Aorta (tissue), 5 donors: ENCODE measurements at regions not wholly inside any gene's neighbourhood (a gene's known extent, or its start where the extent isn't known, plus 50 kb on each side); places are given as distances from the start of the nearest gene placed in this dataset.
"Not testable (repeated sequence)": the region's sequence is repeated elsewhere in the genome, so short reads cannot be mapped to it uniquely, and the experiment has no call there.

ENCODE experiments used
- ATAC-seq: fragments of 200-7000 bp; cut with Tn5 transposase; one replicate; pipeline ENCODE4 v1.9.1; 2022; ENCODE audit warnings: moderate library complexity; ENCODE audit not compliant: low FRiP score
- DNase-seq, 2 donors: peaks; one replicate each; pipeline ENCODE4 v3.0.0-alpha.2; 2020
- H3K27ac ChIP-seq, 2 donors: one replicate each; pipeline ENCODE4 v1.5.1; 2013; ENCODE audit warnings: low read length in 2 of 2, mild to moderate bottlenecking in 2 of 2, moderate library complexity in 2 of 2, control low read depth in 1 of 2, inconsistent platforms in 1 of 2, low read depth in 1 of 2
- H3K27me3 ChIP-seq, 2 donors: one replicate each; pipeline ENCODE4 v1.6.1; 2013; ENCODE audit warnings: control low read depth in 1 of 2, low read length in 1 of 2, mild to moderate bottlenecking in 1 of 2, moderate library complexity in 1 of 2; ENCODE audit not compliant: insufficient read depth in 2 of 2, control insufficient read depth in 1 of 2
- H3K36me3 ChIP-seq, 2 donors: one replicate each; pipeline ENCODE4 v1.6.1; 2013; ENCODE audit warnings: control low read depth in 1 of 2, low read length in 1 of 2, mild to moderate bottlenecking in 1 of 2; ENCODE audit not compliant: insufficient read depth in 2 of 2, control insufficient read depth in 1 of 2
- H3K4me1 ChIP-seq, 2 donors: one replicate each; pipeline ENCODE4 v1.6.1; 2013; ENCODE audit warnings: low read length in 2 of 2, control low read depth in 1 of 2, mild to moderate bottlenecking in 1 of 2, moderate library complexity in 1 of 2; ENCODE audit not compliant: insufficient read depth in 2 of 2, control insufficient read depth in 1 of 2
- H3K4me3 ChIP-seq, 2 donors: one replicate each; pipeline ENCODE4 v1.5.1; 2013; ENCODE audit warnings: low read length in 2 of 2, control low read depth in 1 of 2, mild to moderate bottlenecking in 1 of 2
- H3K9me3 ChIP-seq: one replicate; pipeline ENCODE4 v1.6.1; 2013; ENCODE audit warnings: mild to moderate bottlenecking, low read length; ENCODE audit not compliant: control insufficient read depth
- WGBS, 2 donors: extraction: QIAGEN DNeasy Blood & Tissue Kit; methylation state at CpG; one replicate each; pipeline ENCODE4 v1.1.7; 2013; 5-methylcytosine and 5-hydroxymethylcytosine counted together
- intact Hi-C, 2 donors: fragments of 100-400 bp; cut with DNase I; formaldehyde crosslinking; loops; one replicate each; pipeline versions ENCODE4 v1.14.2 to v1.15.0; 2022
- donor health status: healthy with polysubstance abuse.
- donor health status: Bipolar disorder and iron deficiency.
- donor health status: DM: no; HTN: no; CAD: no.
- donor health status: DM: no; HTN: no; CAD: no.
- donor health status: DM: yes; HTN: yes; CAD: no.

- Histone ChIP-seq H3K9me3 (no peaks in the 10 kb centered on the region), H3K4me1 (no peaks in the 10 kb centered on the region), H3K36me3 (no peaks in the 10 kb centered on the region), H3K27me3 (no peaks in the 10 kb centered on the region), H3K27ac (no peak overlapping the region), H3K4me3 (no peak overlapping the region)
- ATAC-seq, result no peak
- intact Hi-C loops, result no loop called here
- no peak for DNase-seq
- WGBS, 2 donors, result 96 to 99% methylated on average over 2 of the region's 2 CpGs
Observed at GRCh38 chr15:69613988-69614387, 161.4 kb downstream of the RPLP1 start.

GRCh38 chr15:69615736-69616135 is 163.1 kb downstream of the RPLP1 start:
- DNase-seq (no peak), ATAC-seq (no peak)
- no peaks in the 10 kb centered on the region for H3K9me3 ChIP-seq
- 87 to 95% methylated on average over 5 of the region's 5 CpGs for WGBS, 2 donors
- H3K27me3 ChIP-seq, result no peaks in the 10 kb centered on the region
- H3K4me1 ChIP-seq, result no peaks in the 10 kb centered on the region
- no peaks in the 10 kb centered on the region for H3K36me3 ChIP-seq
- H3K27ac ChIP-seq, result no peak overlapping the region
- H3K4me3 ChIP-seq, result no peak overlapping the region
- intact Hi-C loops, result loop anchor here in 1 of 2 donors (1.0 kb wide), 1 partner anchor 22 kb away; no protein-coding TSS in a partner anchor

GRCh38 chr15:69616558-69616957 is 163.9 kb downstream of the RPLP1 start:
- no peak for DNase-seq

GRCh38 chr15:69617144-69617543 is 164.5 kb downstream of the RPLP1 start:
- ATAC-seq, H3K27me3 ChIP-seq, DNase-seq, H3K4me1 ChIP-seq, H3K27ac ChIP-seq, H3K9me3 ChIP-seq, H3K36me3 ChIP-seq, H3K4me3 ChIP-seq, intact Hi-C loops: not testable (repeated sequence)
- WGBS, 2 donors, result 83 to 85% methylated on average over 3 of the region's 4 CpGs

More at GRCh38 chr15:69616558-69616957, 163.9 kb downstream of the RPLP1 start:
- intact Hi-C loops, result no loop called here
- Histone ChIP-seq H3K9me3 (no peaks in the 10 kb centered on the region), H3K27ac (no peak overlapping the region), H3K36me3 (no peaks in the 10 kb centered on the region), H3K4me3 (no peak overlapping the region), H3K27me3 (no peaks in the 10 kb centered on the region), H3K4me1 (no peaks in the 10 kb centered on the region)
- no peak for ATAC-seq
- 89 to 95% methylated on average over 3 of the region's 3 CpGs for WGBS, 2 donors

- ATAC-seq (no peak), DNase-seq (no peak)
- no peaks in the 10 kb centered on the region for H3K36me3 ChIP-seq
- intact Hi-C loops, result no loop called here
- 86% methylated on average over 3 of the region's 3 CpGs for WGBS, 2 donors
- H3K4me3 ChIP-seq, result no peak overlapping the region
- no peaks in the 10 kb centered on the region for H3K27me3 ChIP-seq
- no peak overlapping the region for H3K27ac ChIP-seq
- no peaks in the 10 kb centered on the region for H3K9me3 ChIP-seq
- H3K4me1 ChIP-seq, result no peaks in the 10 kb centered on the region
Observed at GRCh38 chr15:69623392-69624154, 171.0 kb downstream of the RPLP1 start.

- ATAC-seq (no peak), DNase-seq (no peak)
- 33 to 43% methylated on average over 2 of the region's 2 CpGs for WGBS, 2 donors
- Histone ChIP-seq H3K36me3 (no peaks in the 10 kb centered on the region), H3K4me3 (no peak overlapping the region), H3K27ac (no peak overlapping the region), H3K9me3 (no peaks in the 10 kb centered on the region), H3K27me3 (no peaks in the 10 kb centered on the region), H3K4me1 (no peaks in the 10 kb centered on the region)
- intact Hi-C loops, result no loop called here
Observed at GRCh38 chr15:69624155-69624520, 171.5 kb downstream of the RPLP1 start.

GRCh38 chr15:69624816-69625215 is 172.2 kb downstream of the RPLP1 start:
- intact Hi-C loops, result no loop called here
- Histone ChIP-seq H3K4me1 (no peaks in the 10 kb centered on the region), H3K27me3 (no peaks in the 10 kb centered on the region), H3K4me3 (no peak overlapping the region), H3K27ac (no peak overlapping the region), H3K36me3 (no peaks in the 10 kb centered on the region), H3K9me3 (no peaks in the 10 kb centered on the region)
- WGBS, 2 donors, result 90 to 93% methylated on average over 3 of the region's 3 CpGs
- DNase-seq (no peak), ATAC-seq (no peak)

GRCh38 chr15:69625328-69625727 is 172.7 kb downstream of the RPLP1 start:
- DNase-seq (no peak), ATAC-seq (no peak)
- no peak overlapping the region for H3K27ac ChIP-seq

More at GRCh38 chr15:69625328-69625727, 172.7 kb downstream of the RPLP1 start:
- 7 to 8% methylated on average over 1 to 2 of the region's 2 CpGs for WGBS, 2 donors
- H3K36me3 ChIP-seq, result no peaks in the 10 kb centered on the region
- H3K9me3 ChIP-seq, result no peaks in the 10 kb centered on the region
- no peaks in the 10 kb centered on the region for H3K4me1 ChIP-seq
- H3K4me3 ChIP-seq, result no peak overlapping the region
- H3K27me3 ChIP-seq, result no peaks in the 10 kb centered on the region
- intact Hi-C loops, result no loop called here
